ENCODE measurements at regions not wholly inside any gene's neighbourhood (a gene's known extent, or its start where the extent isn't known, plus 50 kb on each side); places are given as distances from the start of the nearest gene placed in this dataset.

DNA sequence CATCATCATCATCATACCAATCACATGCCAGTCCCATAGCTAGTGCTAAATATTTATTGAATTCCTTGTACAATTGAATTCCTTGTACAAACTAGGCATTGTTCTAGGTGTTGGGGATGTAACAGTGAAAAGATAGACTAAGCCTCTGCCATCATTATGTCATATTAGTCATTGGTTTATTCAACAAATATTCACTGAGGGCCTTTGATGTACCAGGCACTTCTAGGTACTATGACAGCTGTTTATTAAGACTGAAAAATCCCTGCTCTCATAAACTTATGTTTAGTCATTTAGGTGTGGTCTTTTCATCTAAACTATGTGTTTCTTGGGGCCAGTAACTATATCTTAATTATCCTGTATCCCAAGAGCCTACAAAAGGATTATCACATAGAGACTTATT, 412.3 kb upstream of the ETAA1 start:
- TF ChIP-seq, protein P1, sequence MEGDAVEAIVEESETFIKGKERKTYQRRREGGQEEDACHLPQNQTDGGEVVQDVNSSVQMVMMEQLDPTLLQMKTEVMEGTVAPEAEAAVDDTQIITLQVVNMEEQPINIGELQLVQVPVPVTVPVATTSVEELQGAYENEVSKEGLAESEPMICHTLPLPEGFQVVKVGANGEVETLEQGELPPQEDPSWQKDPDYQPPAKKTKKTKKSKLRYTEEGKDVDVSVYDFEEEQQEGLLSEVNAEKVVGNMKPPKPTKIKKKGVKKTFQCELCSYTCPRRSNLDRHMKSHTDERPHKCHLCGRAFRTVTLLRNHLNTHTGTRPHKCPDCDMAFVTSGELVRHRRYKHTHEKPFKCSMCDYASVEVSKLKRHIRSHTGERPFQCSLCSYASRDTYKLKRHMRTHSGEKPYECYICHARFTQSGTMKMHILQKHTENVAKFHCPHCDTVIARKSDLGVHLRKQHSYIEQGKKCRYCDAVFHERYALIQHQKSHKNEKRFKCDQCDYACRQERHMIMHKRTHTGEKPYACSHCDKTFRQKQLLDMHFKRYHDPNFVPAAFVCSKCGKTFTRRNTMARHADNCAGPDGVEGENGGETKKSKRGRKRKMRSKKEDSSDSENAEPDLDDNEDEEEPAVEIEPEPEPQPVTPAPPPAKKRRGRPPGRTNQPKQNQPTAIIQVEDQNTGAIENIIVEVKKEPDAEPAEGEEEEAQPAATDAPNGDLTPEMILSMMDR (conservative IDR thresholded peaks at IDR 0.05; ENCODE audit: low read depth, low read length) = no peak
- no peak for TF ChIP-seq NFE2L2 (IDR thresholded peaks at IDR 0.05; ENCODE audit: low read depth, low read length)

Measured in IMR-90 (cell line).